Nephron (organoid): ENCODE measurements at regions not wholly inside any gene's neighbourhood (a gene's known extent, or its start where the extent isn't known, plus 50 kb on each side); places are given as distances from the start of the nearest gene placed in this dataset.

ENCODE experiments used
- H3K27ac Mint-ChIP-seq, 3 experiments: 2 replicates each; pipeline ENCODE4 v1.8.0; 2020; ENCODE audit warnings: mixed read lengths in 3 of 3, mild to moderate bottlenecking in 2 of 3, moderate library complexity in 1 of 3
- H3K27me3 Mint-ChIP-seq: 2 replicates; pipeline ENCODE4 v1.8.0; 2021; ENCODE audit warnings: low read depth, mild to moderate bottlenecking, moderate library complexity, mixed read lengths
- H3K36me3 Mint-ChIP-seq: 2 replicates; pipeline ENCODE4 v1.8.0; 2020; ENCODE audit warnings: low read depth, mixed read lengths
- H3K4me1 Mint-ChIP-seq: 2 replicates; pipeline ENCODE4 v1.8.0; 2020; ENCODE audit warnings: mixed read lengths
- H3K4me3 Mint-ChIP-seq, 3 experiments: 2 replicates each; pipeline ENCODE4 v1.8.0; 2020; ENCODE audit warnings: mild to moderate bottlenecking in 3 of 3, mixed read lengths in 3 of 3, moderate library complexity in 2 of 3
- H3K9me3 Mint-ChIP-seq: 2 replicates; pipeline ENCODE4 v1.8.0; 2020; ENCODE audit warnings: mixed read lengths
- TF ChIP-seq, protein P1 (sequence below), 3 experiments: fragments of 200-600 bp; sonication (generic); IDR thresholded peaks; one replicate each; pipeline ENCODE4 v1.5.0; 2021; ENCODE audit warnings: antibody characterized with exemption in 3 of 3; ENCODE audit not compliant: unreplicated experiment in 3 of 3

DNA sequence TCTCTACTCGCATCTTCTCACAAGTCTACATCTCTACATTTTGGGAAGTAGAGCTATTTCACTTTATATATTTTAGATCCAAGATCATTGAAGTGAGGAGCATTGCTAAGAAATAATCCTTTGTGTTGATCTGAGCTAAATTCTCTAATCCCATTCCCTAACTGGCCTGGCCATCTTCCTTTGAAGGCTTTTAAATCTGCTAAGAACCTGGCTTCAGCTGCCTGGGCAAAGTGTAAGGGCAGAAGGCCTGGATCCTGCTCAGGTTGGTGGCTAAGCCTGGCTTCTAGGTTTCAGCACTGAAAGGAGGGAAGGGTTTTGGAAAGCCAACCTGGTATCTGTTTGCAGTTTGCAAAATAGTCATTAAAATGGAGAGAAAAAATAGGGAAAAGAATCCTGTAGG, 167.6 kb downstream of the BRINP2 start:
- peaks cover 53% of the 10 kb centered on the region for H3K4me1 Mint-ChIP-seq
- TF ChIP-seq, protein P1, sequence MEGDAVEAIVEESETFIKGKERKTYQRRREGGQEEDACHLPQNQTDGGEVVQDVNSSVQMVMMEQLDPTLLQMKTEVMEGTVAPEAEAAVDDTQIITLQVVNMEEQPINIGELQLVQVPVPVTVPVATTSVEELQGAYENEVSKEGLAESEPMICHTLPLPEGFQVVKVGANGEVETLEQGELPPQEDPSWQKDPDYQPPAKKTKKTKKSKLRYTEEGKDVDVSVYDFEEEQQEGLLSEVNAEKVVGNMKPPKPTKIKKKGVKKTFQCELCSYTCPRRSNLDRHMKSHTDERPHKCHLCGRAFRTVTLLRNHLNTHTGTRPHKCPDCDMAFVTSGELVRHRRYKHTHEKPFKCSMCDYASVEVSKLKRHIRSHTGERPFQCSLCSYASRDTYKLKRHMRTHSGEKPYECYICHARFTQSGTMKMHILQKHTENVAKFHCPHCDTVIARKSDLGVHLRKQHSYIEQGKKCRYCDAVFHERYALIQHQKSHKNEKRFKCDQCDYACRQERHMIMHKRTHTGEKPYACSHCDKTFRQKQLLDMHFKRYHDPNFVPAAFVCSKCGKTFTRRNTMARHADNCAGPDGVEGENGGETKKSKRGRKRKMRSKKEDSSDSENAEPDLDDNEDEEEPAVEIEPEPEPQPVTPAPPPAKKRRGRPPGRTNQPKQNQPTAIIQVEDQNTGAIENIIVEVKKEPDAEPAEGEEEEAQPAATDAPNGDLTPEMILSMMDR (IDR thresholded peaks at IDR 0.05; ENCODE audit: unreplicated experiment in 3 of 3) = no peak
- no peak overlapping the region for H3K27ac Mint-ChIP-seq
- H3K27me3 Mint-ChIP-seq = peaks cover 22% of the 10 kb centered on the region
- no peaks in the 10 kb centered on the region for H3K9me3 Mint-ChIP-seq
- H3K4me3 Mint-ChIP-seq = no peak overlapping the region
- H3K36me3 Mint-ChIP-seq = no peaks in the 10 kb centered on the region

DNA sequence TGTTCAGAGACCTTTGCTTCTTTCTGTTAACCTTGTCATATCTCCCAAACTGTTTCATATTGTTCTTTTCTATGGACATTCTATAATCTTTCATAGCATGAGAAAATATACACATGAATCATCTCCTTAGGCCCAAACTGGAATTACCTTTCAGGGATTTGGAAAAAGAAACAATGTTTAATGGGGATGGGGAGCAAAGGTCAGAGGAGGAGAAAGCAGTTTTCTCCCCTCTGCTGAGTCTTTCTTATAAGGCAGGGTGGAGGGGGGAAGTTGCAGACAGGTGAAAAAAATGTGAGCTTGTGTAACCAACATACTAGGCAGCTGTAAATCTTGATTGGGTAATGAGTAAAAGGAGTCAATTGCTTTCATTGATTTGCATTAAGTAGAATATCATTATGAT, 164.1 kb downstream of the BRINP2 start:
- H3K27ac Mint-ChIP-seq = peak overlapping the region in 1 of 3 experiments; percentile 57
- no peaks in the 10 kb centered on the region for H3K36me3 Mint-ChIP-seq
- peaks cover 27% of the 10 kb centered on the region for H3K4me1 Mint-ChIP-seq
- H3K27me3 Mint-ChIP-seq = peaks cover 20% of the 10 kb centered on the region
- H3K4me3 Mint-ChIP-seq = no peak overlapping the region
- TF ChIP-seq, protein P1 (IDR thresholded peaks at IDR 0.05; ENCODE audit: unreplicated experiment in 3 of 3) = no peak
- H3K9me3 Mint-ChIP-seq = no peaks in the 10 kb centered on the region

DNA sequence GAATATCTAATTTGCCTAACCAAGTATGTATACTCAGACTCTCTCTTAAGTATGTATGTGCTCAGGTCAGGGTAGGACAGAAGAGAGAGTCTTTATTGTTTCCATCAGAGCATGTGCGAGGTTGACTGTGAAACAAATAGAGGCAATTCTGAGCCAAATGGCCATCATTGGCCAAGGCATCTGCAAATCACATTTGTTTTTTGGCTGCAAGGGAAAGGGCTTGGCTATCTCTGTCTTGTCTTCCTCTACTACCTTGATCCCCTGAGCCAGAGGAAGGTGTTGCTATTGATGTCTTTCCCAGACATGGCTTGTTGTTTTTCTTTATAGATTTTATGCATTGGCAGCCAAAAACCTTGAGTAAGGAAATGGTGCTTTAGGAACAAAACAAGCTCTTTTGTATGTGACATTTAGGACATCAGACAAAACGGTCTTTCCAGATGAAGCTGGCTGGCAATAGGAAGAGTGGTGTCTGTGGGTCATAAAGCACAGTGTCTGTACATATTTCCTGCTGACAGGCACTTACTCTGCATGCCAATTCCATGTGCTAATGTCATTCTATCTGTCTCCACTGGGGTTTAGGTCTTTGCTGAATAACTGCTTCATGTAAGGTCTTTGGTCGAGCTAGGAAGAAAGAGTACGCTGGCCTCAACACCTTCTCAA, 163.3 kb downstream of the BRINP2 start:
- TF ChIP-seq, protein P1 (IDR thresholded peaks at IDR 0.05; ENCODE audit: unreplicated experiment in 3 of 3) = peak in 1 of 3 experiments; percentile 11
- Mint-ChIP-seq H3K36me3 (no peaks in the 10 kb centered on the region), H3K9me3 (no peaks in the 10 kb centered on the region), H3K27ac (no peak overlapping the region), H3K27me3 (peaks cover 21% of the 10 kb centered on the region), H3K4me3 (no peak overlapping the region), H3K4me1 (peaks cover 25% of the 10 kb centered on the region)
